ENCODE measurements at regions not wholly inside any gene's neighbourhood (a gene's known extent, or its start where the extent isn't known, plus 50 kb on each side); places are given as distances from the start of the nearest gene placed in this dataset.

DNA sequence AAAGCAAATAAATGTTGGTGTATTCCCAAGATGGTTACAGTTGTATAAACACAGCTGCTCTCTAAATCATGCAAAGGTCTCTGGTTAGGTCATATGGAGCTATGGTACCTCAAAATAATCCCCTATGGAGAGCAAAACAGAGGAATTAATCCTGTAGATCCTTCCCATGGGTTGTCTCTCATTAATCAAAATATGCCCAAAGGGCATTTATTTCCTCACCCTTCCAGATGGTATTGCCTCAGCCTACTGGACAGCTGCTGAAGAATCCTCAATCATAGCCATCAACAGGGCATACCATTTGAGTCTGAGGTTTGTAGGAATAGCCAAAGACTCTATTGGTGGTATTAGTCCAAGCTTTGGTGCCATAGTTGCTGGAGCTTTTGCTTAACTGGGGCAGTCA lies 360.9 kb downstream of the RPL10L start:
- no peaks in the 10 kb centered on the region; the same call in 1 of the 2 replicates for H3K9me3 ChIP-seq (replicated peaks)
- H3K36me3 ChIP-seq, result no peaks in the 10 kb centered on the region
- H3K4me1 ChIP-seq, result peaks cover 16% of the 10 kb centered on the region
- peak; percentile 73 to 93 for DNase-seq
- H3K27me3 ChIP-seq, result no peaks in the 10 kb centered on the region
- H3K4me3 ChIP-seq, result no peak overlapping the region
- H3K27ac ChIP-seq, result peak overlapping the region; percentile 31; the same call in 1 of the 2 replicates

- Histone ChIP-seq H3K9me3 (replicated peaks) (no peaks in the 10 kb centered on the region), H3K4me1 (no peaks in the 10 kb centered on the region), H3K27ac (no peak overlapping the region), H3K36me3 (no peaks in the 10 kb centered on the region), H3K27me3 (no peaks in the 10 kb centered on the region), H3K4me3 (no peak overlapping the region)
- DNase-seq, result no peak
These were observed 371.8 kb downstream of the RPL10L start for GRCh38 chr14:46279776-46280175.

DNA sequence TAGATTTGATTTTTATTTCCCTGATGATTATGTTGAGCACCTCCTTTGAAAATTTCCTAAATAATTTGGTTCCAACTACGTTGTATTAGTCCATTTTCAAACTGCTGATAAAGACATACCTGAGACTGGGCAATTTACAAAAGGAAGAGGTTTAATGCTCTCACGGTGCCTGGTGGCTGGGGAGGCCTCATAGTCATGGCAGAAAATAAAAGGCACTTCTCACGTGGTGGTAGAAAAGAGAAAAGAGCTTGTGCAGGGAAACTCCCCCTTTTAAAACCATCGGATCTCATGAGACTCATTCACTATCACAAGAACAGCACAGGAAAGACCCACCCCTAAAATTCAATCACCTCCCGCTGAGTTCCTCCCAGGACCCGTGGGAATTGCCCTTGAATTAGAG lies 372.3 kb downstream of the RPL10L start:
- Histone ChIP-seq H3K4me3 (no peak overlapping the region), H3K27me3 (no peaks in the 10 kb centered on the region), H3K36me3 (no peaks in the 10 kb centered on the region), H3K4me1 (no peaks in the 10 kb centered on the region), H3K27ac (no peak overlapping the region), H3K9me3 (replicated peaks) (no peaks in the 10 kb centered on the region)
- DNase-seq, result no peak

DNA sequence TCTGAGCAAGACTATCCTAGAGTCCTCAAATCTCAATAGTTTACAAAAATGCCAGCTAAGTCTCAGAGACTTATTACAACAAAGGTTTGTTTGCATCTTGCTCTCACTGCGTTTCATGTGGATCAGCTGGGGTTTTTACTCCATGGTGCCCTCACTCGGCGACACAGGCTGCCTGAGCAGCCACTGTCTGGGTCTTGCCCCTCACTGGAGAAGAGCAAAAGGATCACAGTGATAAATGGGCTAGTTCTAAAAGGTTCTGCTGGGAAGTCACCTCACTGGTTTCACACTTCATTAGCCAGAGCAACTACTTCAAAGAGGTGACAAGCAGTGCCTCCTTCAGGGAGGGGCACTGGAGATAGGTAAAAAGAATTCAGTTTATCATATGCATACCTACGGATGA lies 392.0 kb downstream of the RPL10L start:
- Histone ChIP-seq H3K27me3 (no peaks in the 10 kb centered on the region), H3K9me3 (replicated peaks) (no peaks in the 10 kb centered on the region), H3K4me1 (no peaks in the 10 kb centered on the region), H3K27ac (no peak overlapping the region), H3K4me3 (no peak overlapping the region), H3K36me3 (no peaks in the 10 kb centered on the region)
- no peak for DNase-seq

- DNase-seq, result no peak
- no peak overlapping the region for H3K4me3 ChIP-seq
- H3K4me1 ChIP-seq, result no peaks in the 10 kb centered on the region
- no peaks in the 10 kb centered on the region for H3K36me3 ChIP-seq
- no peak overlapping the region for H3K27ac ChIP-seq
- H3K27me3 ChIP-seq, result no peaks in the 10 kb centered on the region
- H3K9me3 ChIP-seq (replicated peaks), result no peaks in the 10 kb centered on the region
These were observed 395.2 kb downstream of the RPL10L start for GRCh38 chr14:46256381-46256780.

GRCh38 chr14:46250113-46250703 lies 401.4 kb downstream of the RPL10L start:
- Histone ChIP-seq H3K4me3 (no peak overlapping the region), H3K9me3 (replicated peaks) (no peaks in the 10 kb centered on the region), H3K27me3 (no peaks in the 10 kb centered on the region), H3K4me1 (0 out of 2 replicates have a peak, but pooled peaks cover 3% of the 10 kb centered on the region), H3K27ac (no peak overlapping the region), H3K36me3 (no peaks in the 10 kb centered on the region)
- DNase-seq, result peak in 1 of 2 experiments; percentile 68

DNA sequence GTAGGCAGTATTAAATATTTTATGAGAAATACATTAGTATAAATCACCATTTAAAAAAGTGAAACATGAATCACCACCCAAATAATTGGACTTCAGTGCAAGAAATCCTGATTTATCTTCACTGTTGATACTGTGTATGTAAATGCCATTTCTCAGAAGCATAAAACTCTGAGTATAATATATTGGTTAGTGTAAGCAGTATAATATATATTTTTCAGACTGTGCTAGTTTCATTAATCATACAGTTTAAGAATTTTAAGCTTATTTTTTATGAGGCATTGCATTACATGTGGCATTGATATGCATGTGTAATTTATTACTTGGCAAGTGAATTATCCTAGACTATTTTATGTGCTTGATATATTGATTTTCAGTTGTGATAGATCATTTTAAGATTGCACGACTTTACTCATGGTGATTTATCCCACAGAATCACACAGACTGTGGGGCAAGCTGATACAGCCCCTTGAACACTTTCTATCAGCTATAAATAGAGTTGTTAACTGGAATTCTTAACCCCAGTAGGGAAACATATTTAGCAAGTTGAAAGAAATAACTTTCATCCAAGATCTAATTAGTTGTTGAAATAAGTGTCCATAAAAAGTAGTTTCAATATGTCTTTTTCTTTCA lies 403.5 kb downstream of the RPL10L start:
- H3K9me3 ChIP-seq (replicated peaks), result no peaks in the 10 kb centered on the region
- 0 out of 2 replicates have a peak, but pooled peaks cover 3% of the 10 kb centered on the region for H3K4me1 ChIP-seq
- H3K27me3 ChIP-seq, result no peaks in the 10 kb centered on the region
- DNase-seq, result no peak
- no peaks in the 10 kb centered on the region for H3K36me3 ChIP-seq
- no peak overlapping the region for H3K27ac ChIP-seq
- no peak overlapping the region for H3K4me3 ChIP-seq

DNA sequence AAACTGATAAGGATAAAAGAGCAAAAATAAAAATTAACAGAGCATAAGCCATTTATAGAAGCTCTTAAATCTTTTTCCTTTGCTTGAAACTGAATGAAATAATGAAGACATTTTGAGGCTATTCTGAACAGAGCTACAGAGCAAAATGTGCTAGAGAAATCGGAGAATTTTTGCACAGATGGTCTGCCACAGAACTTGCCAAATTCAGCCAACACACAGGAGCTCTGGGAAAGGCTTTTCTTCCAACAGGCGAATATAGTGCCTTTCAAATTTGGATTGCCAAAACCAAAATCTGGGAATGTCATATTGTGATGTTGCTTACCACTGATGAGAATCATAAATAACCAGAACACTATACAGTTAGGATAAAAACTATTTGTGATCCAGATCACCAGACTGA lies 406.3 kb downstream of the RPL10L start:
- H3K4me1 ChIP-seq, result 0 out of 2 replicates have a peak, but pooled peaks cover 3% of the 10 kb centered on the region
- H3K36me3 ChIP-seq, result no peaks in the 10 kb centered on the region
- H3K4me3 ChIP-seq, result no peak overlapping the region
- no peaks in the 10 kb centered on the region for H3K9me3 ChIP-seq (replicated peaks)
- no peak for DNase-seq
- H3K27ac ChIP-seq, result no peak overlapping the region
- H3K27me3 ChIP-seq, result no peaks in the 10 kb centered on the region

DNA sequence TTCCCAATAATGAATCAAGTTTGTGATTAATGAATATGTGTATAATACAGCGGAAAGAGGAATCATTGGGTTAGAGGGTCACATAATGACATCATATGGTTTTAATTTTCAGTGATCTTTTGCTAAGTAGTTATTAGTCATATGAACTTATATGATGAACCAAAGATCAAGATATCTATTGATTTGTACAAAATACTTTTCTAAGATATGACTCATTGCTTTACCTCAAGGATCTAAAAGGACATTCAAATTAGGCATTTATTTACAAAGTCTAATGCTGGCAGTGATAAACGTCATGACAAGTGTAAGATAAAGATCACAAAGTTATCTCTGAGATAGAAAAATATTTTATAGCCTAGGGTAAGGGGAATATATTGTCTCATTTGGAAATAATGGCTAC lies 417.8 kb downstream of the RPL10L start:
- Histone ChIP-seq H3K27me3 (no peaks in the 10 kb centered on the region), H3K9me3 (replicated peaks) (no peaks in the 10 kb centered on the region), H3K4me3 (no peak overlapping the region), H3K27ac (no peak overlapping the region), H3K36me3 (no peaks in the 10 kb centered on the region), H3K4me1 (peaks cover 5% of the 10 kb centered on the region; the same call in 1 of the 2 replicates)
- no peak for DNase-seq

GRCh38 chr14:46230540-46230939 lies 421.0 kb downstream of the RPL10L start:
- no peak for DNase-seq
- Histone ChIP-seq H3K27me3 (no peaks in the 10 kb centered on the region), H3K27ac (no peak overlapping the region), H3K36me3 (no peaks in the 10 kb centered on the region), H3K4me1 (peaks cover 5% of the 10 kb centered on the region; the same call in 1 of the 2 replicates), H3K4me3 (no peak overlapping the region), H3K9me3 (replicated peaks) (no peaks in the 10 kb centered on the region)

DNA sequence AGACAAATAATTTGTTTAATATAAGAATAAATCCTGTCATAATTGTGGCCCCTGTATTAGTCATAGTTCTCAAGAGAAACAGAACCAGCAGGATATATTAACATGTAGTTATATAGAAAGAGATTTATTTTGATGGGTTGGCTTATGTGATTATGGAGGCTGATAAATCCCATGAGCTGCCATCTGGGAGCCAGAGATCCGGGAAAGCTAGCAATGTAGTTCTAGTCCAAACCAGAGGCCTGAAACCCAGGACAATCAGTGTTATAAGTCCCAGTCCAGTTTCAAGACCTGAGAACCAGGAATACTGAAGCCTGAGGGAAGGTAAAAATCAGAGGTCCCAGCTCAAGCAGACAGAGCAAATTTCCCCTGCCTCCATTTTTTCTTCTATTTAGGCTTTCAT lies 435.8 kb downstream of the RPL10L start:
- Histone ChIP-seq H3K27ac (no peak overlapping the region), H3K9me3 (replicated peaks) (no peaks in the 10 kb centered on the region), H3K27me3 (no peaks in the 10 kb centered on the region), H3K36me3 (no peaks in the 10 kb centered on the region), H3K4me3 (no peak overlapping the region), H3K4me1 (no peaks in the 10 kb centered on the region)
- DNase-seq, result no peak

GRCh38 chr14:46198676-46199075 lies 452.9 kb downstream of the RPL10L start:
- Histone ChIP-seq H3K4me3 (no peak overlapping the region), H3K27ac (no peak overlapping the region), H3K4me1 (no peaks in the 10 kb centered on the region), H3K27me3 (no peaks in the 10 kb centered on the region), H3K9me3 (replicated peaks) (no peaks in the 10 kb centered on the region), H3K36me3 (no peaks in the 10 kb centered on the region)
- no peak for DNase-seq

DNA sequence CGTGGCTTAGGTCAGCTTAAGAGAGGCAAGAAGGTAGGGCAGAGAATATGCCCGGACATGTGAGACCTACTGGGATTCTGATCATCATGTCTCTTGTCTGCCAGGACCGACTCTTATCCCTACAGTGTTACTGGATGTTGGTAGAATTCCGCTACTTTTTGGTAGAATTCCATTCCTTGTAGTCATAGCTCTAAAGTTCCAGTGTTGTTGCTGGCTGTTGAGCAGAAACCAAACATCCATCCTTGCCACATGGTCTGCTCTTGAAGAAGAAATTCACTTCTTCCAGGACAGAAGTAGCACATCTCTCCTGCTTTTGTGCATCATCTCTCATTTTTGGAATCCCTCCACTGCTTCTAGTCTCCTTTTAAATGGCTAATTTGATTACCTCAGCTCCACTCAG lies 453.7 kb downstream of the RPL10L start:
- Histone ChIP-seq H3K9me3 (replicated peaks) (no peaks in the 10 kb centered on the region), H3K27ac (no peak overlapping the region), H3K4me1 (no peaks in the 10 kb centered on the region), H3K4me3 (no peak overlapping the region), H3K36me3 (no peaks in the 10 kb centered on the region), H3K27me3 (no peaks in the 10 kb centered on the region)
- no peak for DNase-seq

Data from SJCRH30 (cell line).